HG03196 (cell line): ENCODE measurements at regions not wholly inside any gene's neighbourhood (a gene's known extent, or its start where the extent isn't known, plus 50 kb on each side); places are given as distances from the start of the nearest gene placed in this dataset.

ENCODE experiments used
- ATAC-seq: cut with Tn5 transposase; IDR thresholded peaks from one replicate; pipeline ENCODE4 v1.9.1; 2021; ENCODE audit not compliant: unreplicated experiment

GRCh38 chr3:193897731-193898180, 238.2 kb upstream of the HES1 start:
- no peak for ATAC-seq

GRCh38 chr3:193899001-193899400, 236.9 kb upstream of the HES1 start:
- ATAC-seq = no peak

GRCh38 chr3:193901007-193901406, 234.9 kb upstream of the HES1 start:
- ATAC-seq = no peak

- ATAC-seq = no peak
These were observed 233.1 kb upstream of the HES1 start for GRCh38 chr3:193902607-193903511.

GRCh38 chr3:193903512-193903817, 232.5 kb upstream of the HES1 start:
- ATAC-seq = no peak

- no peak for ATAC-seq
These were observed 232.0 kb upstream of the HES1 start for GRCh38 chr3:193903966-193904365.

GRCh38 chr3:193905541-193906396, 230.2 kb upstream of the HES1 start:
- ATAC-seq = no peak

- ATAC-seq = no peak
These were observed 229.0 kb upstream of the HES1 start for GRCh38 chr3:193906849-193907410.

GRCh38 chr3:193908181-193908744, 227.7 kb upstream of the HES1 start:
- no peak for ATAC-seq

- no peak for ATAC-seq
These were observed 226.6 kb upstream of the HES1 start for GRCh38 chr3:193909387-193909786.

- ATAC-seq = no peak
These were observed 225.6 kb upstream of the HES1 start for GRCh38 chr3:193910310-193910709.

- ATAC-seq = no peak
These were observed 224.8 kb upstream of the HES1 start for GRCh38 chr3:193910886-193911738.

GRCh38 chr3:193911784-193912340, 224.1 kb upstream of the HES1 start:
- no peak for ATAC-seq

- ATAC-seq = no peak
These were observed 223.2 kb upstream of the HES1 start for GRCh38 chr3:193912621-193913178.

GRCh38 chr3:193914602-193915001, 221.3 kb upstream of the HES1 start:
- no peak for ATAC-seq

- ATAC-seq = no peak
These were observed 220.8 kb upstream of the HES1 start for GRCh38 chr3:193915099-193915498.

GRCh38 chr3:193915613-193916012, 220.3 kb upstream of the HES1 start:
- no peak for ATAC-seq

GRCh38 chr3:193917158-193917557, 218.8 kb upstream of the HES1 start:
- ATAC-seq = no peak

GRCh38 chr3:193921465-193921864, 214.5 kb upstream of the HES1 start:
- no peak for ATAC-seq
